IMR-90 (cell line): ENCODE measurements at regions not wholly inside any gene's neighbourhood (a gene's known extent, or its start where the extent isn't known, plus 50 kb on each side); places are given as distances from the start of the nearest gene placed in this dataset.
A peak's percentile ranks its signal among the peaks of the same experiment; 100 is the strongest.

Experiments used
- ATAC-seq: fragments of 200-7000 bp; cut with Tn5 transposase; 2 replicates; pipeline ENCODE4 v1.9.1; 2020; ENCODE audit warnings: low read depth, mild to moderate bottlenecking, moderate library complexity
- BruUV-seq: library from RNA; stranded (reverse); fragments of 400-500 nt; replicated peaks from 2 replicates; lab custom pipeline; 2021; lab: Mats Ljungman, UMichigan
- CTCF ChIA-PET: fragments of 300-600 bp; formaldehyde crosslinking; extraction: SDS; loops from one replicate; lab custom pipeline; 2021; ENCODE audit warnings: antibody characterized with exemption; lab: Yijun Ruan, JAX
- POLR2A ChIA-PET: fragments of 300-600 bp; sonication (Branson Sonifier 250); formaldehyde crosslinking; loops from one replicate; lab custom pipeline; 2022; ENCODE audit warnings: antibody characterized with exemption; ENCODE audit not compliant: unreplicated experiment; lab: Charles Lee
- DNase-seq: peaks from one replicate; pipeline ENCODE4 v3.0.0; 2013
- H2AFZ ChIP-seq: replicated peaks from 2 replicates; pipeline ENCODE3; 2013; ENCODE audit warnings: low read length, mild to moderate bottlenecking; ENCODE audit not compliant: poor library complexity
- H2AK5ac ChIP-seq: 2 replicates; pipeline ENCODE4 v1.6.1; 2013; ENCODE audit warnings: low read depth, low read length, inconsistent platforms
- H2AK9ac ChIP-seq: replicated peaks from 2 replicates; pipeline ENCODE3; 2013; ENCODE audit warnings: mild to moderate bottlenecking, low read depth, low read length, moderate library complexity; ENCODE audit not compliant: poor library complexity
- H2BK120ac ChIP-seq: 2 replicates; pipeline ENCODE4 v1.6.1; 2013; ENCODE audit warnings: low read depth, low read length, inconsistent platforms
- H2BK15ac ChIP-seq: 3 replicates; pipeline ENCODE4 v1.6.1; 2013; ENCODE audit warnings: low read depth, low read length, inconsistent platforms
- H2BK20ac ChIP-seq: 2 replicates; pipeline ENCODE4 v1.6.1; 2013; ENCODE audit warnings: low read depth, mild to moderate bottlenecking, inconsistent platforms, low read length, moderate library complexity
- H2BK5ac ChIP-seq: 2 replicates; pipeline ENCODE4 v1.6.1; 2013; ENCODE audit warnings: mild to moderate bottlenecking, low read depth, low read length, inconsistent platforms; ENCODE audit not compliant: poor library complexity, severe bottlenecking
- H3K14ac ChIP-seq: replicated peaks from 2 replicates; pipeline ENCODE4 v1.6.1; 2013; ENCODE audit warnings: low read depth, low read length, inconsistent platforms
- H3K18ac ChIP-seq: 2 replicates; pipeline ENCODE4 v1.6.1; 2013; ENCODE audit warnings: low read depth, low read length, control low read depth
- H3K23ac ChIP-seq: 2 replicates; pipeline ENCODE4 v1.6.1; 2013; ENCODE audit warnings: low read depth, low read length, inconsistent platforms
- H3K27ac ChIP-seq: 2 replicates; pipeline ENCODE4 v1.5.1; 2013; ENCODE audit warnings: mild to moderate bottlenecking, control low read depth, low read length; ENCODE audit not compliant: insufficient read depth
- H3K27me3 ChIP-seq: 2 replicates; pipeline ENCODE4 v1.6.1; 2013; ENCODE audit warnings: low read length; ENCODE audit not compliant: control insufficient read depth, insufficient read depth
- H3K36me3 ChIP-seq: 2 replicates; pipeline ENCODE4 v1.6.1; 2013; ENCODE audit warnings: low read length, mixed read lengths; ENCODE audit not compliant: control insufficient read depth, insufficient read depth
- H3K4ac ChIP-seq: 2 replicates; pipeline ENCODE4 v1.6.1; 2013; ENCODE audit warnings: low read depth, low read length, inconsistent platforms
- H3K4me1 ChIP-seq: 2 replicates; pipeline ENCODE4 v1.6.1; 2013; ENCODE audit warnings: low read length, mixed read lengths; ENCODE audit not compliant: control insufficient read depth, insufficient read depth
- H3K4me2 ChIP-seq: 2 replicates; pipeline ENCODE4 v1.6.1; 2013; ENCODE audit warnings: low read depth, mild to moderate bottlenecking, control low read depth, low read length, moderate library complexity
- H3K4me3 ChIP-seq: 2 replicates; pipeline ENCODE4 v1.5.1; 2013; ENCODE audit warnings: low read depth, mild to moderate bottlenecking, control low read depth, low read length, moderate library complexity; ENCODE audit not compliant: insufficient read depth
- H3K56ac ChIP-seq: 2 replicates; pipeline ENCODE4 v1.6.1; 2013; ENCODE audit warnings: low read length, inconsistent platforms; ENCODE audit not compliant: insufficient read depth; ENCODE audit errors: extremely low read depth
- H3K79me1 ChIP-seq, 2 experiments: 2 replicates each; pipeline ENCODE4 v1.6.1; 2013; ENCODE audit warnings: low read length in 2 of 2, inconsistent platforms in 1 of 2, low read depth in 1 of 2
- H3K9ac ChIP-seq: 2 replicates; pipeline ENCODE4 v1.6.1; 2013; ENCODE audit warnings: low read depth, low read length, control low read depth
- H3K9me1 ChIP-seq: 2 replicates; pipeline ENCODE4 v1.6.1; 2013; ENCODE audit warnings: low read length, inconsistent platforms; ENCODE audit not compliant: insufficient read depth
- H3K9me3 ChIP-seq: 2 replicates; pipeline ENCODE4 v1.6.1; 2013; ENCODE audit warnings: low read length; ENCODE audit not compliant: control insufficient read depth, insufficient read depth
- H4K20me1 ChIP-seq: 2 replicates; pipeline ENCODE4 v1.6.1; 2013; ENCODE audit warnings: low read length, inconsistent platforms; ENCODE audit not compliant: insufficient read depth
- H4K5ac ChIP-seq: 2 replicates; pipeline ENCODE4 v1.6.1; 2013; ENCODE audit warnings: mild to moderate bottlenecking, low read depth, low read length, control low read depth
- H4K8ac ChIP-seq, 2 experiments: 2 replicates each; pipeline ENCODE4 v1.6.1; 2013; ENCODE audit warnings: low read depth in 2 of 2, low read length in 2 of 2, control low read depth in 1 of 2, inconsistent platforms in 1 of 2
- H4K91ac ChIP-seq: 2 replicates; pipeline ENCODE4 v1.6.1; 2013; ENCODE audit warnings: low read depth, low read length, inconsistent platforms; ENCODE audit not compliant: insufficient read depth
- BHLHE40 ChIP-seq: fragments of 150-350 bp; IDR thresholded peaks from 2 replicates; pipeline ENCODE4 v1.6.1; 2016; ENCODE audit warnings: mild to moderate bottlenecking, low read depth, low read length
- CTCF ChIP-seq: conservative IDR thresholded peaks from 2 replicates; pipeline ENCODE4 v1.5.1; 2012; ENCODE audit warnings: mild to moderate bottlenecking, low read depth, low read length, improper control_type of control experiment
- MAFK ChIP-seq: IDR thresholded peaks from 2 replicates; pipeline ENCODE4 v1.6.1; 2012; ENCODE audit warnings: low read depth, low read length, improper control_type of control experiment
- NFE2L2 ChIP-seq: fragments of 150-350 bp; IDR thresholded peaks from 2 replicates; pipeline ENCODE4 v1.6.1; 2016; ENCODE audit warnings: low read depth, mild to moderate bottlenecking, low read length
- POLR2A ChIP-seq: IDR thresholded peaks from 2 replicates; pipeline ENCODE4 v1.6.1; 2012; ENCODE audit warnings: mild to moderate bottlenecking, low read depth, low read length
- RAD21 ChIP-seq: IDR thresholded peaks from 2 replicates; pipeline ENCODE4 v1.6.1; 2012; ENCODE audit warnings: low read length, improper control_type of control experiment
- SMC3 ChIP-seq: fragments of 150-350 bp; IDR thresholded peaks from 2 replicates; pipeline ENCODE4 v1.6.1; 2016; ENCODE audit warnings: low read depth, mild to moderate bottlenecking, antibody characterized with exemption, low read length, moderate library complexity
- WGBS, 2 experiments: methylation state at CpG; one replicate each; pipeline versions ENCODE4 v1.1.5 to v1.1.7; 2013; ENCODE audit warnings: missing lambda C conversion rate in 2 of 2; ENCODE audit not compliant: insufficient read length in 1 of 2; ENCODE audit errors: extremely low coverage in 2 of 2; 5-methylcytosine and 5-hydroxymethylcytosine counted together
- dilution Hi-C: fragments of 300-500 bp; cut with HindIII; formaldehyde crosslinking; loops from one replicate; pipeline ENCODE4 v1.14.3; 2018; ENCODE audit warnings: low sequenced_read_pairs; ENCODE audit not compliant: unreplicated experiment
- in situ Hi-C: fragments of 300-500 bp; cut with MboI; formaldehyde crosslinking; loops from 3 replicates; pipeline ENCODE4 v1.14.3; 2019; ENCODE audit warnings: low sequenced_read_pairs, inconsistent platforms, mixed read lengths
- intact Hi-C: fragments of 100-400 bp; cut with micrococcal nuclease; formaldehyde crosslinking; loops from 2 replicates; pipeline ENCODE4 v1.10.0; 2022

- ATAC-seq (peak; percentile 69), DNase-seq (no peak)
- Histone ChIP-seq H3K4me1 (no peaks in the 10 kb centered on the region; the same call in 1 of the 2 replicates), H2BK20ac (no peak overlapping the region), H2BK15ac (no peak overlapping the region), H2BK5ac (no peak overlapping the region), H3K4me3 (no peak overlapping the region), H3K9me1 (no peaks in the 10 kb centered on the region; the same call in 1 of the 2 replicates), H4K8ac (no peak overlapping the region), H4K20me1 (no peaks in the 10 kb centered on the region), H4K91ac (no peak overlapping the region), H4K5ac (no peak overlapping the region), H3K36me3 (no peaks in the 10 kb centered on the region), H2AK5ac (no peak overlapping the region), H3K27me3 (peaks cover 66% of the 10 kb centered on the region), H3K27ac (no peak overlapping the region), H3K4me2 (no peak overlapping the region; the same call in 1 of the 2 replicates), H3K14ac (no peak overlapping the region), H2AFZ (no peak overlapping the region), H3K9me3 (peaks cover 3% of the 10 kb centered on the region; the same call in 1 of the 2 replicates), H3K56ac (no peak overlapping the region), H3K4ac (no peak overlapping the region), H3K79me1 (no peaks in the 10 kb centered on the region), H3K18ac (no peak overlapping the region), H3K23ac (no peak overlapping the region), H3K9ac (no peak overlapping the region), H2BK120ac (no peak overlapping the region), H2AK9ac (no peak overlapping the region)
- CTCF ChIA-PET: no interaction called here
- no TSS peak for BruUV-seq
- intact Hi-C loops (loop anchor here (5.0 kb wide), 1 partner anchor 71 kb away; no protein-coding TSS in a partner anchor), in situ Hi-C loops (no loop called here), dilution Hi-C loops (no loop called here)
- 3% methylated on average over 19 of the region's 53 CpGs; no CpG with 5 or more reads in 1 of the 2 experiments for WGBS, 2 experiments
- TF ChIP-seq CTCF: peak; percentile 40
- TF ChIP-seq RAD21: peak; percentile 39
- TF ChIP-seq MAFK: no peak
- TF ChIP-seq BHLHE40: no peak
- no peak for TF ChIP-seq POLR2A
- peak; percentile 42 for TF ChIP-seq SMC3
- TF ChIP-seq NFE2L2: no peak
- POLR2A ChIA-PET: no interaction called here
These were observed 105.1 kb downstream of the ADRA2C start for GRCh38 chr4:3871181-3871852.
